PFSK-1 (cell line): ENCODE measurements at regions not wholly inside any gene's neighbourhood (a gene's known extent, or its start where the extent isn't known, plus 50 kb on each side); places are given as distances from the start of the nearest gene placed in this dataset.

ENCODE experiments used
- FOXP2 ChIP-seq: optimal IDR thresholded peaks from 2 replicates; pipeline ENCODE3; 2011; ENCODE audit warnings: borderline replicate concordance, control low read depth, inconsistent platforms; ENCODE audit not compliant: insufficient read depth; ENCODE audit errors: extremely low read length, extremely low read depth
- POLR2AphosphoS5 ChIP-seq: IDR thresholded peaks from 2 replicates; pipeline ENCODE4 v1.6.1; 2012; ENCODE audit warnings: low read depth, mild to moderate bottlenecking, control low read depth, low read length, moderate library complexity
- REST ChIP-seq, 2 experiments: IDR thresholded peaks; 2 replicates each; pipeline versions ENCODE4 v1.6.1 to v1.8.0; 2011 to 2012; ENCODE audit warnings: low read depth in 2 of 2, low read length in 2 of 2, control low read depth in 1 of 2, inconsistent platforms in 1 of 2, mild to moderate bottlenecking in 1 of 2, moderate library complexity in 1 of 2; ENCODE audit not compliant: insufficient read depth in 1 of 2
- SIN3A ChIP-seq: IDR thresholded peaks from 2 replicates; pipeline ENCODE4 v1.6.1; 2012; ENCODE audit warnings: mild to moderate bottlenecking, low read length, moderate library complexity, borderline replicate concordance; ENCODE audit not compliant: insufficient read depth
- TAF1 ChIP-seq: IDR thresholded peaks from 2 replicates; pipeline ENCODE4 v1.6.1; 2012; ENCODE audit warnings: low read length, control low read depth, borderline replicate concordance; ENCODE audit not compliant: insufficient read depth

- TF ChIP-seq FOXP2: no peak
- no peak for TF ChIP-seq POLR2AphosphoS5
- no peak for TF ChIP-seq REST (IDR thresholded peaks at IDR 0.05; ENCODE audit: insufficient read depth in 1 of 2, low read depth in 2 of 2, low read length in 2 of 2)
- no peak for TF ChIP-seq TAF1
- TF ChIP-seq SIN3A: no peak
These were observed 211.7 kb downstream of the FAT3 start for GRCh38 chr11:92436034-92436920.

- TF ChIP-seq REST (IDR thresholded peaks at IDR 0.05; ENCODE audit: insufficient read depth in 1 of 2, low read depth in 2 of 2, low read length in 2 of 2): no peak
- no peak for TF ChIP-seq FOXP2
- no peak for TF ChIP-seq TAF1
- TF ChIP-seq SIN3A: no peak
- TF ChIP-seq POLR2AphosphoS5: no peak
These were observed 214.5 kb downstream of the FAT3 start for GRCh38 chr11:92439133-92439532.

GRCh38 chr11:92440701-92441442 is 216.3 kb downstream of the FAT3 start:
- TF ChIP-seq POLR2AphosphoS5: no peak
- TF ChIP-seq REST (IDR thresholded peaks at IDR 0.05; ENCODE audit: insufficient read depth in 1 of 2, low read depth in 2 of 2, low read length in 2 of 2): no peak
- no peak for TF ChIP-seq FOXP2
- TF ChIP-seq TAF1: no peak

GRCh38 chr11:92441443-92441726 is 216.8 kb downstream of the FAT3 start:
- TF ChIP-seq REST (IDR thresholded peaks at IDR 0.05; ENCODE audit: insufficient read depth in 1 of 2, low read depth in 2 of 2, low read length in 2 of 2): no peak
- TF ChIP-seq POLR2AphosphoS5: no peak
- TF ChIP-seq SIN3A: no peak
- TF ChIP-seq FOXP2: no peak
- no peak for TF ChIP-seq TAF1
